ENCODE measurements at regions not wholly inside any gene's neighbourhood (a gene's known extent, or its start where the extent isn't known, plus 50 kb on each side); places are given as distances from the start of the nearest gene placed in this dataset.
A peak's percentile ranks its signal among the peaks of the same experiment; 100 is the strongest.

GRCh38 chr5:168186289-168187074 is 105.0 kb upstream of the WWC1 start:
- DNase-seq (ENCODE audit: low spot score) (no peak), FAIRE-seq (no peak), ATAC-seq (no peak)
- BruUV-seq (replicated peaks): no TSS peak
- H3K4me2 ChIP-seq (ENCODE audit: low read depth, low read length): no peak overlapping the region
- CTCF ChIA-PET (ENCODE audit: low intra/inter-chr PET ratio, low total read pairs): no interaction called here
- H3K79me2 ChIP-seq (ENCODE audit: insufficient read depth, low read length): no peaks in the 10 kb centered on the region
- H4K20me1 ChIP-seq (ENCODE audit: insufficient read depth, low read length): no peaks in the 10 kb centered on the region
- peaks cover 1 to 8% of the 10 kb centered on the region in 2 experiments; a peak in 4 of 5 replicates for H3K27me3 ChIP-seq (ENCODE audit: control insufficient read depth in 1 of 2, insufficient read depth in 2 of 2, low read length in 2 of 2)
- no peaks in the 10 kb centered on the region for H3K9me3 ChIP-seq (ENCODE audit: low read length)
- H3K36me3 ChIP-seq (replicated peaks in 1 of 2; ENCODE audit: control insufficient read depth in 1 of 2, insufficient read depth in 2 of 2, low read length in 2 of 2): no peaks in the 10 kb centered on the region
- in situ Hi-C loops (cut with HindIII; ENCODE audit: extremely low pct_ligation_motif_present, low pct_unique_long_range_greater_than_20kb): no loop called here
- POLR2A ChIA-PET: no interaction called here
- TF ChIP-seq MAFK (conservative IDR thresholded peaks at IDR 0.05 in 1 of 2, IDR thresholded peaks at IDR 0.05 in 1 of 2; ENCODE audit: low read length in 2 of 2): 0 out of 4 replicates have a peak, but pooled peaks of 1 of the 2 experiments have one; percentile 36
- no peak for TF ChIP-seq ZFP36L1 (CRISPR knock-in tag; IDR thresholded peaks at IDR 0.05)
- H3K27ac ChIP-seq (ENCODE audit: extremely low read length, insufficient read depth, low read length): no peak overlapping the region
- H3K9ac ChIP-seq (ENCODE audit: insufficient read depth, low read depth, low read length): no peak overlapping the region
- intact Hi-C loops (cut with micrococcal nuclease; ENCODE audit: unreplicated experiment): no loop called here
- no peaks in the 10 kb centered on the region for H3K4me1 ChIP-seq (ENCODE audit: insufficient read depth, low read length)
- 39% methylated on average over 17 of the region's 18 CpGs for WGBS (ENCODE audit: low lambda C conversion rate)
- H2AFZ ChIP-seq (ENCODE audit: low read length): no peak overlapping the region
- H3K4me3 ChIP-seq (replicated peaks in 1 of 3; ENCODE audit: insufficient read depth in 1 of 3, low read depth in 2 of 3, low read length in 3 of 3): no peak overlapping the region

GRCh38 chr5:168187614-168188013 is 103.8 kb upstream of the WWC1 start:
- no peak for ATAC-seq
- under 1% methylated on average over 6 of the region's 6 CpGs for WGBS (ENCODE audit: low lambda C conversion rate)
- no peak for DNase-seq (ENCODE audit: low spot score)
- CTCF ChIA-PET (ENCODE audit: low intra/inter-chr PET ratio, low total read pairs): no interaction called here
- H3K4me3 ChIP-seq (replicated peaks in 1 of 3; ENCODE audit: insufficient read depth in 1 of 3, low read depth in 2 of 3, low read length in 3 of 3): no peak overlapping the region
- H3K4me2 ChIP-seq (ENCODE audit: low read depth, low read length): no peak overlapping the region
- BruUV-seq (replicated peaks): no TSS peak
- H4K20me1 ChIP-seq (ENCODE audit: insufficient read depth, low read length): no peaks in the 10 kb centered on the region
- H3K27ac ChIP-seq (ENCODE audit: extremely low read length, insufficient read depth, low read length): no peak overlapping the region
- H3K79me2 ChIP-seq (ENCODE audit: insufficient read depth, low read length): no peaks in the 10 kb centered on the region
- intact Hi-C loops (cut with micrococcal nuclease; ENCODE audit: unreplicated experiment) (no loop called here), in situ Hi-C loops (cut with HindIII; ENCODE audit: extremely low pct_ligation_motif_present, low pct_unique_long_range_greater_than_20kb) (no loop called here)
- no peak overlapping the region for H2AFZ ChIP-seq (ENCODE audit: low read length)
- H3K27me3 ChIP-seq (ENCODE audit: control insufficient read depth in 1 of 2, insufficient read depth in 2 of 2, low read length in 2 of 2): peaks cover 1 to 8% of the 10 kb centered on the region in 2 experiments; a peak in 4 of 5 replicates
- FAIRE-seq: no peak
- no peaks in the 10 kb centered on the region for H3K9me3 ChIP-seq (ENCODE audit: low read length)
- no peaks in the 10 kb centered on the region for H3K36me3 ChIP-seq (replicated peaks in 1 of 2; ENCODE audit: control insufficient read depth in 1 of 2, insufficient read depth in 2 of 2, low read length in 2 of 2)
- no peak overlapping the region for H3K9ac ChIP-seq (ENCODE audit: insufficient read depth, low read depth, low read length)
- no peaks in the 10 kb centered on the region for H3K4me1 ChIP-seq (ENCODE audit: insufficient read depth, low read length)
- POLR2A ChIA-PET: no interaction called here
- no peak for TF ChIP-seq ZSCAN29 (CRISPR knock-in tag; conservative IDR thresholded peaks at IDR 0.05)
- TF ChIP-seq HNF4G (IDR thresholded peaks at IDR 0.05; ENCODE audit: borderline replicate concordance, low read depth, low read length): no peak
- TF ChIP-seq HNF4G (CRISPR knock-in tag; IDR thresholded peaks at IDR 0.05; ENCODE audit: borderline replicate concordance, low read depth): no peak
- TF ChIP-seq POLR2G (IDR thresholded peaks at IDR 0.05; ENCODE audit: low read depth, low read length): no peak
- no peak for TF ChIP-seq BORCS8-MEF2B (CRISPR knock-in tag; IDR thresholded peaks at IDR 0.05)
- no peak for TF ChIP-seq HHEX (CRISPR knock-in tag; IDR thresholded peaks at IDR 0.05)
- no peak for TF ChIP-seq CCDC6 (CRISPR knock-in tag; IDR thresholded peaks at IDR 0.05)
- no peak for TF ChIP-seq NFRKB (IDR thresholded peaks at IDR 0.05)
- no peak for TF ChIP-seq DDIT3 (CRISPR knock-in tag; IDR thresholded peaks at IDR 0.05)
- TF ChIP-seq PRDM10 (CRISPR knock-in tag; IDR thresholded peaks at IDR 0.05; ENCODE audit: low read depth): no peak
- no peak for TF ChIP-seq CTCF (CRISPR knock-in tag; IDR thresholded peaks at IDR 0.05)
